Fibroblast of lung (primary cell): ENCODE measurements at regions not wholly inside any gene's neighbourhood (a gene's known extent, or its start where the extent isn't known, plus 50 kb on each side); places are given as distances from the start of the nearest gene placed in this dataset.

Experiments
- EZH2 ChIP-seq: IDR thresholded peaks from 2 replicates; pipeline ENCODE4 v1.5.1; 2012; ENCODE audit warnings: low read length, control low read depth, mild to moderate bottlenecking; ENCODE audit errors: missing control alignments
- TF ChIP-seq, protein P1 (sequence below), 2 donors: IDR thresholded peaks in 1 of 2; conservative IDR thresholded peaks in 1 of 2; 1 replicate in 1 of 2; 2 replicates in 1 of 2; pipeline ENCODE4 v1.5.1; 2011 to 2012; ENCODE audit warnings: low read length in 2 of 2, control low read depth in 1 of 2, inconsistent platforms in 1 of 2, low read depth in 1 of 2, mild to moderate bottlenecking in 1 of 2

- TF ChIP-seq, protein P1, sequence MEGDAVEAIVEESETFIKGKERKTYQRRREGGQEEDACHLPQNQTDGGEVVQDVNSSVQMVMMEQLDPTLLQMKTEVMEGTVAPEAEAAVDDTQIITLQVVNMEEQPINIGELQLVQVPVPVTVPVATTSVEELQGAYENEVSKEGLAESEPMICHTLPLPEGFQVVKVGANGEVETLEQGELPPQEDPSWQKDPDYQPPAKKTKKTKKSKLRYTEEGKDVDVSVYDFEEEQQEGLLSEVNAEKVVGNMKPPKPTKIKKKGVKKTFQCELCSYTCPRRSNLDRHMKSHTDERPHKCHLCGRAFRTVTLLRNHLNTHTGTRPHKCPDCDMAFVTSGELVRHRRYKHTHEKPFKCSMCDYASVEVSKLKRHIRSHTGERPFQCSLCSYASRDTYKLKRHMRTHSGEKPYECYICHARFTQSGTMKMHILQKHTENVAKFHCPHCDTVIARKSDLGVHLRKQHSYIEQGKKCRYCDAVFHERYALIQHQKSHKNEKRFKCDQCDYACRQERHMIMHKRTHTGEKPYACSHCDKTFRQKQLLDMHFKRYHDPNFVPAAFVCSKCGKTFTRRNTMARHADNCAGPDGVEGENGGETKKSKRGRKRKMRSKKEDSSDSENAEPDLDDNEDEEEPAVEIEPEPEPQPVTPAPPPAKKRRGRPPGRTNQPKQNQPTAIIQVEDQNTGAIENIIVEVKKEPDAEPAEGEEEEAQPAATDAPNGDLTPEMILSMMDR (conservative IDR thresholded peaks at IDR 0.05 in 1 of 2, IDR thresholded peaks at IDR 0.05 in 1 of 2; ENCODE audit: low read depth in 1 of 2, low read length in 2 of 2) = no peak
- TF ChIP-seq EZH2 = no peak
These were observed 63.7 kb upstream of the CYRIA start for GRCh38 chr2:16729335-16729734.
